IPS DF 19.7 (cell line): ENCODE measurements at regions not wholly inside any gene's neighbourhood (a gene's known extent, or its start where the extent isn't known, plus 50 kb on each side); places are given as distances from the start of the nearest gene placed in this dataset.
"Not testable (repeated sequence)": the region's sequence is repeated elsewhere in the genome, so short reads cannot be mapped to it uniquely, and the experiment has no call there.

Experiments used
- DNase-seq: peaks from one replicate; pipeline ENCODE4 v3.0.0-alpha.2; 2013; ENCODE audit warnings: low read depth, low spot score

DNA sequence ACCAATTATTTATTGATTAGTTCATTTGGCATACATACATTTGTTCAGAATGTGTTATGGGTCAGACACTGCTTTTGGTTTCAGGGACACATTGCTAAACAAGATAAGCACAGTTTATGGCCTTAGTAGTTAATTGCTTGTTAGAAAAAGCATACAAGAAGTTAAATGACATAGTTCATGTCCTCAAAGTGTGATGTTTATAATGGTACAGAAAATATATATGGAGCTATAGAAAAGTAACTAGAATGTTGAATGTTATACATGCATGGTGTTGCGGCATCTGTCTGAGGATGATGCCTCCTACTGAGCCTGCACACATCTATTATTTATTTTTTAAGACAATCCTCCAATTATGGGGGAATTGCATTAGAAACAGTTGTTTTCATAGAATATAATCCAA lies 1476.3 kb upstream of the PCDH7 start:
- no peak for DNase-seq

DNA sequence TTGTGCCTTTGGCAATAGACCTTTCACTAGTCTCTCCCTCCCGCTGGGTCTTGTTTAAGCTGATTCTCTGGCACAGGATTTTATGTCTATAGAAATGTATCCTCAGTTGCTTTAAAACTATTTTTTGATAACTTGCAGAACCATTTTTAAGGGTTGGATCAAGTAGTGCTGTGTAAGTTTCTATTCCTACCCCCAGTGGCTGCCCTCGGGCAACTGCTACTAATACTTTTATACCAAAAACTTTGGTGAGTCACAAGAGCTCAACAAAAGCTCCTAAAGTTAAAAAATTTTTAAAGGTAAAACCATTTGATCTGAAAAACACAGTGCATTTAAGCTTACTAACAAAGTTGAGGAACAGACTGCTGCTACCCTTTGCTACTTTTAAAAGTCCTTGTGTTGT lies 1460.6 kb upstream of the PCDH7 start:
- DNase-seq, result no peak

- DNase-seq, result no peak
Observed at GRCh38 chr4:29262986-29263385, 1457.2 kb upstream of the PCDH7 start.

- no peak for DNase-seq
Observed at GRCh38 chr4:29276150-29276549, 1444.0 kb upstream of the PCDH7 start.

- DNase-seq, result no peak
Observed at GRCh38 chr4:29277381-29277780, 1442.8 kb upstream of the PCDH7 start.

GRCh38 chr4:29278585-29278984 lies 1441.6 kb upstream of the PCDH7 start:
- DNase-seq, result no peak

DNA sequence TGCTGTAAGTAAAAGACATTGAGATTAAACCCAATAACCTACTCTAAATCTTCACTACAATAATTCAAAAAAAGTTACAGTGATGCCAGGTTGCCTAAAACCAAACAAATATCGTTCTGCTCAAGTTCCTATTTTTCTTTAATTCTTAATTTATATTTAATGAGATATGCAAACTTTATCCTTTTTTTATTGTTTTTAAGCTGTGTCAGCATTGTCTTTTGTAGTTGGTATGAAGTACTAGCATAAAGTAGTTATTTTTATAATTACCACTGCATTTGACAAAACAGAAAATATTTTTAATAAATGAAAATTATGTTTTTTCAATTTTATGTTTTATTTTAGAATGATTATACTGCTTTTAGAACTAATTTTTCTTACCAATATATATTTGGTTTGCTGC lies 1431.1 kb upstream of the PCDH7 start:
- no peak for DNase-seq

DNA sequence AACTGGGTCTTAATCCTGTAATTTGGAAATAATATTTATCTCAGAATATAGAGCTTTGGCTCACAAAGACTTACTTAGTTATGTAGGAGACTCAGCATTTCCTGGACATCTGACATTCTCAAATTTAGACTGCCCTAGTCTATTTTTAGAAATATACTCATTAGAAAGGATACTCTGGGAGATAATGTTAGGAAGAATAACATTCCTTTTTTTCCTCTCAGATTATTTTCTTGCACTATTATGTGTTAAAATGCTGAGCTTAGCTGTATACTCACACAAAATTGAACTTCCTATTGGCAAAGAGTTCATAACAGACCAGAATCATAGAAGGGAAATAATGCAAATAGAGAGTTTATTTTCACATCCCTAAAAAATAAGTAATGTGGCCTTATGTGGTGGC lies 1424.9 kb upstream of the PCDH7 start:
- DNase-seq, result no peak

GRCh38 chr4:29304595-29304994 lies 1415.6 kb upstream of the PCDH7 start:
- DNase-seq, result no peak

- DNase-seq, result no peak
Observed at GRCh38 chr4:29307256-29307655, 1412.9 kb upstream of the PCDH7 start.

DNA sequence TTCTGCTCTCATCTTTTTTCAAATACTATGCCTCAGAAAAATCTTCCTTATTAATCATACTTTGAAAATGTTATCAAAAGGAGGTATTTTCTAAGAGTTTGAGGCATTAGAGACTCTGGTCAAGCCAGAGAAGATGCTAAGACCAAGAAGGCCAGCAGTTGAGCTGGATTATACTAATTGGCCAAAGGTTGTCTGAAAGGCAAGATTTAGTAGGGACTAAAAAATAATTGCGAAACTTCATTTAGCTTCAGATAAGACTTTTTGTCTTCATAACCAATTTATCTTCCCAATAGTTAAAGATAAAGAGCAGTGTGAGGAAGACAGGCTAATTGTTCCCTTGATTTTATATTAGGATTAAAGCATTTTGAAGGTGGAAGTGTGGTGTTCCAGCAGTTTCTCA lies 1412.4 kb upstream of the PCDH7 start:
- no peak for DNase-seq

DNA sequence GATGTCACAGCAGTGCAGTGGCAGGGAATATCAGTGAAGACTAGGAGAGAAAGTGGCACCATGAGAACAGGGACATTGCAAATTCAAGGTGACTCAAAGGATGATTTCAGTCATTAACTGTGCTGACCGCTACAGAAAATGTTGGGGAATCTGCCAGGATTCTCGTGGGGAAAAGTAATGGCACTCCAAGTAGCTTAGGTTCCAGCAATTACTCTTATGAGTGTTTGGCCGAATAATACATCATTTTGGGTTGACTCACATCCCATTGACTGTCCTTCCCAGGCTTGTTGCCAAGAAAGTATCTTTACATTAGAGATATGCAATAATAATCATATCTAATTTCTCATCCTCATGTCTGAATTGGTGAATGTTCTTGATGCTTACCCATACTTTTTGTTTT lies 1411.1 kb upstream of the PCDH7 start:
- no peak for DNase-seq

- no peak for DNase-seq
Observed at GRCh38 chr4:29310252-29310651, 1409.9 kb upstream of the PCDH7 start.

DNA sequence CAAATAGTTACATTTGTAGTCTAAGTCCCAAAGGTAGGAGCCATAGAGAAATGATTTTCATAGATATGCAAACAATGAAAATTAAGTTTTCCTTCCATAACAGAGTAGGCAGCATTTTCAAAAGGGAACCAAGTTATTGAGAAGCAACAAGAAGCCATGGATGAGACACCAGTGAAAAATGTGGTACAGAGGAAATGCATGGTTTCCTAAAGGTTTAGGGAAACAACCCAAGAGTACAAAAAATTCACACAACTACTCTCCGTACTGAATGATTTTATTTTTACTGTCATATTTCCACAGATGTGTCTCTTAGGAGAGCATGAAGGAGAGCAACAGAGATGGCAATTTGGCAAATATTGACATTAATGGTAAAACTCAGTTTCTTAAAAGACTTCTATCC lies 1408.9 kb upstream of the PCDH7 start:
- DNase-seq, result no peak

DNA sequence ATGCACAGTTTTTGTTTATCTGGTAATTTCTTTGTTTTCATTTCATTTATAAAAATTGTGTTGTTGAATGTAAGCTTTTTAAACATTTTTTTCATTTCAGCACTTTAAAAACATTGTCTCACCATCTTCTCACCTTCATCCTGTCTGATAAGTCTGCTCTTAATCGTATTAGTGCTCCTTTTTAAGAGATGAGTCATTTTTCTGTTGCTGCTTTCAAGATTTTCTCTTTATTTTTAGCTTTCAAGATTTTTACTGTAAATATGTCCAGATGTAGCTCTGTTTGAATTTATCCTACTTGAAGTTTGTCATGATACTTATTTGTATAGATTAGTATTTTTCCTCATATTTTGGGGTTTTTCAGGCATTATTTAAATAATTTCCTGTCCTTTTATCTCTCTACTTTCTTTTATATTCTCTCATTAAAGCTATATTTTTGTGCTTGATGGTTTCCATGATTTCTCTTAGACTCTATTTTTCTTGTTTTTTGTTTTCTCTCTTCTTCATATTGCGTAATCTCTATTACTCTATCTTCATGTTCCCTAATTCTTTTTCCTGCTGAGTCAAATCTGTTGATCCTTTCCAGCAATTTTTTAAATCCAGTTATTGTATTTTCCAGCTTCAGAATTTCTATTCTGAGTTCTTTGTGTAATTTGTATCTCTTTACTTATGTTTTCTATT lies 1400.4 kb upstream of the PCDH7 start:
- DNase-seq, result no peak

- DNase-seq, result no peak
Observed at GRCh38 chr4:29320947-29321620, 1399.1 kb upstream of the PCDH7 start.

GRCh38 chr4:29326004-29326403 lies 1394.2 kb upstream of the PCDH7 start:
- no peak for DNase-seq

GRCh38 chr4:29326816-29327215 lies 1393.4 kb upstream of the PCDH7 start:
- no peak for DNase-seq

DNA sequence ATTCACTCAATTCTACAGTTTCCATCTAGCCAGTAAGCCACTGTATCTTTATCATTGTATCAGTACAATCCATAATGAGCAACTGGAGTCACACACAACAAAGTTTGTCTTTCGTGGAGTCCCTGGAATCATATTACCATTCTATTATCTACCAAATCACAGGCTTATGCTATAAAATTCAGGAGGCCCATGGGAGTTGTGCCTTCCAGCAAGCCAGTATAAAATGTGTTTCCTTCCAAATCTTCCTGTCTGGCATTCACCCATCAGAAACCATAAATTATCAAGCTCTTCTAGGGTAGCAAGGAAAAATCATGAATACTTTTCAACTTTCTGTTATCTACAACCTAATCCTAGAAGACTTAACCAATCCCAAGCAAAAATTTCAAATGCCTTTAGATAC lies 1383.3 kb upstream of the PCDH7 start:
- no peak for DNase-seq

DNA sequence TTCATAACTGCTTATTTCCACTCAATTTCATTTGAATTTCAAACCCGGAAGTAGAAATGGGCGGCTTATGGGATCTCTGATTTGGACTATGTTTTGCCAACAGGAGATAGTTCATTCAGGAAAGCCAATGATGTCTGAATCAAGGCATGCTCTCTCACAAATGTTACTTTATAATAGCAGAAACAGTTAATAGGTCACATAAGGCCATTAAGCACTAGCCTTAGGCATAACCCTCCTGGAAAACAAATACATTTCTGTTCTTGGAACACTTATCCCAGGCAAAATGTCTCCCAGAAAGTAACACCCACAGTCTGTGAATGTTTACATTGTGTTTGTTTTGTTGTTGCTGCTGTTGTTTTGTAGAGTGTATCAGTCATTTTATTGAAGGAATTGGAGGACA lies 1347.2 kb upstream of the PCDH7 start:
- DNase-seq, result no peak

GRCh38 chr4:29375716-29376115 lies 1344.5 kb upstream of the PCDH7 start:
- no peak for DNase-seq

- DNase-seq, result not testable (repeated sequence)
Observed at GRCh38 chr4:29378237-29378636, 1341.9 kb upstream of the PCDH7 start.

DNA sequence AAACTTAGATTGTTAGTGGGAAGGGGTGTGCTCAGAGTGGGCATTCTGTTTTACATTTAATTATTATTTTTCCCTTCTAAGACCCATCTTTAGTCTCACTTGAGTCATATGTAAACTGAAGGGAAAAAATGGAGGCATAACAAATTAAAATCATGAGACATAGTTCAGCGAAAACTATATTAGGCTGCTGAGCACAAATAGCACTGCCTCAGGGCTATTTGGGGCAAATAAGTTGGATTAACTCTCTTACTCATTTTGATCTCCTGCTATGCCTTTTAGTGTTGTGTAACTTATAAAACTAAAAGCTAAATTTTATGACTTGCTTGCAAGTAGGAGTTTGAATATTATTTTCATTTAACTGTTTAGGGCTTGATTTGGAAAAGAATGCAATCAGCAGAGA lies 1329.2 kb upstream of the PCDH7 start:
- DNase-seq, result no peak

- no peak for DNase-seq
Observed at GRCh38 chr4:29405116-29405515, 1315.1 kb upstream of the PCDH7 start.
